GM12865 (cell line): ENCODE measurements at regions not wholly inside any gene's neighbourhood (a gene's known extent, or its start where the extent isn't known, plus 50 kb on each side); places are given as distances from the start of the nearest gene placed in this dataset.

ENCODE experiments used
- DNase-seq: peaks from one replicate; pipeline ENCODE4 v3.0.0; 2010; ENCODE audit warnings: low read depth
- H3K4me3 ChIP-seq: 2 replicates; pipeline ENCODE4 v1.5.1; 2011; ENCODE audit warnings: mild to moderate bottlenecking, low read depth, low read length, control low read depth
- CTCF ChIP-seq: IDR thresholded peaks from 2 replicates; pipeline ENCODE4 v1.5.1; 2011; ENCODE audit warnings: low read length, control low read depth, low read depth, inconsistent platforms; ENCODE audit not compliant: insufficient read depth; ENCODE audit errors: missing control alignments

GRCh38 chr17:79304884-79305283 is 230.3 kb downstream of the ENGASE start:
- no peak for TF ChIP-seq CTCF
- no peak overlapping the region for H3K4me3 ChIP-seq
- DNase-seq, result no peak

GRCh38 chr17:79303641-79304205 is 229.1 kb downstream of the ENGASE start:
- H3K4me3 ChIP-seq, result no peak overlapping the region
- no peak for DNase-seq

GRCh38 chr17:79301469-79301868 is 226.8 kb downstream of the ENGASE start:
- H3K4me3 ChIP-seq, result no peak overlapping the region
- peak; percentile 3 for TF ChIP-seq CTCF
- DNase-seq, result no peak

More at GRCh38 chr17:79303641-79304205, 229.1 kb downstream of the ENGASE start:
- no peak for TF ChIP-seq CTCF

GRCh38 chr17:79299349-79299748 is 224.7 kb downstream of the ENGASE start:
- peak; percentile 12 for TF ChIP-seq CTCF
- DNase-seq, result no peak
- no peak overlapping the region for H3K4me3 ChIP-seq

GRCh38 chr17:79298799-79299198 is 224.2 kb downstream of the ENGASE start:
- no peak for TF ChIP-seq CTCF
- no peak overlapping the region for H3K4me3 ChIP-seq
- DNase-seq, result no peak

GRCh38 chr17:79296243-79296642 is 221.6 kb downstream of the ENGASE start:
- no peak for DNase-seq
- H3K4me3 ChIP-seq, result no peak overlapping the region
- TF ChIP-seq CTCF, result no peak

GRCh38 chr17:79295307-79295706 is 220.7 kb downstream of the ENGASE start:
- DNase-seq, result no peak
- TF ChIP-seq CTCF, result no peak
- no peak overlapping the region for H3K4me3 ChIP-seq
